ENCODE measurements at regions not wholly inside any gene's neighbourhood (a gene's known extent, or its start where the extent isn't known, plus 50 kb on each side); places are given as distances from the start of the nearest gene placed in this dataset.
"Not testable (repeated sequence)": the region's sequence is repeated elsewhere in the genome, so short reads cannot be mapped to it uniquely, and the experiment has no call there.

DNA sequence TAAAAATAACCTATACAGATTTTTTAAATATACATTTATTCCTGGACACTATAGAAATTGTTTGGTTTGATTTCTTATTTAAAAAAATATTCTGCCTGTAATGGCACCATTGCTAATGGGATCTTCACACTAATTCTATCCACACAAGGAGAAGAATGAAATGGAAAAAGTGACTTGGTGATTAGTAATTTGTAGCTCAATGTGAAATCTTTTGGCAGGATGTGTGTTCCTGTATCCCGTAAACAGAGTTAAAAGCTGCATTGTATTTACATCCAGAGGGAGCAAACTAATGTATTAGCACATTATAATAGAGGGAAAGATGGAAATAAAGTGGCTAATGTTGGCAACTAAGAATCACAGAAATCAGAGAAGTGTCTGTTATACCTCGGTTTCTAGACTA, 1455.3 kb upstream of the FLRT2 start:
- Histone ChIP-seq H3K4me1 (ENCODE audit: control insufficient read depth, insufficient read depth, low read length) (no peaks in the 10 kb centered on the region), H3K27me3 (ENCODE audit: control insufficient read depth, insufficient read depth, low read length) (no peaks in the 10 kb centered on the region), H3K4me3 (ENCODE audit: low read depth, low read length) (no peak overlapping the region), H3K27ac (ENCODE audit: low read depth, low read length) (no peak overlapping the region), H3K36me3 (ENCODE audit: control insufficient read depth, insufficient read depth, low read length) (no peaks in the 10 kb centered on the region), H3K9me3 (ENCODE audit: control insufficient read depth, insufficient read depth, low read length) (no peaks in the 10 kb centered on the region)
- WGBS (ENCODE audit: insufficient coverage), result no CpG with 5 or more reads among the region's 2 CpGs
- DNase-seq (ENCODE audit: low read depth in 4 of 6, low spot score in 6 of 6), result no peak

- H3K27me3 ChIP-seq (ENCODE audit: control insufficient read depth, insufficient read depth, low read length), result no peaks in the 10 kb centered on the region
- H3K9me3 ChIP-seq (ENCODE audit: control insufficient read depth, insufficient read depth, low read length), result no peaks in the 10 kb centered on the region
- no peak for DNase-seq (ENCODE audit: low read depth in 4 of 6, low spot score in 6 of 6)
- H3K4me3 ChIP-seq (ENCODE audit: low read depth, low read length), result no peak overlapping the region
- H3K36me3 ChIP-seq (ENCODE audit: control insufficient read depth, insufficient read depth, low read length), result no peaks in the 10 kb centered on the region
- H3K4me1 ChIP-seq (ENCODE audit: control insufficient read depth, insufficient read depth, low read length), result no peaks in the 10 kb centered on the region
- 100% methylated on average over 1 of the region's 1 CpG for WGBS (ENCODE audit: insufficient coverage)
- H3K27ac ChIP-seq (ENCODE audit: low read depth, low read length), result no peak overlapping the region
Observed at GRCh38 chr14:84080944-84081343, 1449.0 kb upstream of the FLRT2 start.

DNA sequence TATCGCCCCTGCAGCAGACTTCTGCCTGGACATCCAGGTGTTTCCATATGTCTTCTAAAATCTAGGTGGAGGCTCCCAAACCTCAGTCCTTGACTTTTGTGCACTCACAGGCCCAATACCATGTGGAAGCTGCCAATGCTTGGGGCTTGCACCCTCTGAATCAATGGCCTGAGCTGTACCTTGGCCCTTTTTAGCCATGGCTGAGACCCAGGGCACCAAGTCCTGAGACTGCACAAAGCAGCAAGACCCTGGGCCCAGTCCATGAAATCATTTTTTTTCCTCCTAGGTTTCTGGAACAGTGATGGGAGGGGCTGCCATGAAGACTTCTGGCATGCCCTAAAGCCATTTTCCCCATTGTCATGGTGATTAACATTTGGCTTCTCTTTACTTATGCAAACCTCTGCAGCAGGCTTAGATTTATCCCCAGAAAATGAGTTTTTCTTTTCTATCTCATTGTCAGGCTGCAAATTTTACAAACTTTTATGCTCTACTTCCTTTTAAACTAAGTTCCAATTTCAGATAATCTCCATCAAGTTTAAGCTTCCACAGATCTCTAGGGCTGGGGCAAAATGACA, 1445.8 kb upstream of the FLRT2 start:
- no peak for DNase-seq (ENCODE audit: low read depth in 4 of 6, low spot score in 6 of 6)
- Histone ChIP-seq H3K27me3 (ENCODE audit: control insufficient read depth, insufficient read depth, low read length) (no peaks in the 10 kb centered on the region), H3K36me3 (ENCODE audit: control insufficient read depth, insufficient read depth, low read length) (no peaks in the 10 kb centered on the region), H3K4me1 (ENCODE audit: control insufficient read depth, insufficient read depth, low read length) (no peaks in the 10 kb centered on the region), H3K27ac (ENCODE audit: low read depth, low read length) (no peak overlapping the region), H3K9me3 (ENCODE audit: control insufficient read depth, insufficient read depth, low read length) (no peaks in the 10 kb centered on the region), H3K4me3 (ENCODE audit: low read depth, low read length) (no peak overlapping the region)
- WGBS (ENCODE audit: insufficient coverage), result 100% methylated on average over 1 of the region's 1 CpG

DNA sequence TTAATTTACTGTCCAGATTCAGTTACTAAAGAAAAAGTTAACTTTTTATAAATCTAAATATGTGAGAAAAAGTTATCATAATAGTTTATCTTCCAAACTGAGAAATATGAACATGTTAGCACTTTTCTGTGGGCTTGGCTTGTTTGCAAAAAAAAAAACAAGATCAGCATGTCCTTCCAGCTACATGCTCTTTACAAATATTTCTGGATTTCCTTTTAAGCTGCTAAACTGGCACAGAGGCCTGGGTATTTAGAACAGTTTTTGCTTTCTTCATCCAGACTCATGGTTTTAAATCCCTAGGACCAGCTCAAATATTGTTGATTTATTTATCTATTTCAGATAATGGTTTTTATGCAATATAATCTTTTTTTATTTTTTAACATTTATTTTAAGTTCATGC, 1444.5 kb upstream of the FLRT2 start:
- Histone ChIP-seq H3K27me3 (ENCODE audit: control insufficient read depth, insufficient read depth, low read length) (no peaks in the 10 kb centered on the region), H3K4me3 (ENCODE audit: low read depth, low read length) (no peak overlapping the region), H3K9me3 (ENCODE audit: control insufficient read depth, insufficient read depth, low read length) (no peaks in the 10 kb centered on the region), H3K27ac (ENCODE audit: low read depth, low read length) (no peak overlapping the region), H3K4me1 (ENCODE audit: control insufficient read depth, insufficient read depth, low read length) (no peaks in the 10 kb centered on the region), H3K36me3 (ENCODE audit: control insufficient read depth, insufficient read depth, low read length) (no peaks in the 10 kb centered on the region)
- peak in 1 of 6 donors; percentile 56 for DNase-seq (ENCODE audit: low read depth in 4 of 6, low spot score in 6 of 6)

- Histone ChIP-seq H3K36me3 (ENCODE audit: control insufficient read depth, insufficient read depth, low read length) (no peaks in the 10 kb centered on the region), H3K27me3 (ENCODE audit: control insufficient read depth, insufficient read depth, low read length) (no peaks in the 10 kb centered on the region), H3K4me3 (ENCODE audit: low read depth, low read length) (no peak overlapping the region), H3K4me1 (ENCODE audit: control insufficient read depth, insufficient read depth, low read length) (no peaks in the 10 kb centered on the region), H3K27ac (ENCODE audit: low read depth, low read length) (no peak overlapping the region), H3K9me3 (ENCODE audit: control insufficient read depth, insufficient read depth, low read length) (no peaks in the 10 kb centered on the region)
- DNase-seq (ENCODE audit: low read depth in 4 of 6, low spot score in 6 of 6), result no peak
- no CpG with 5 or more reads among the region's 4 CpGs for WGBS (ENCODE audit: insufficient coverage)
Observed at GRCh38 chr14:84086714-84087113, 1443.2 kb upstream of the FLRT2 start.

DNA sequence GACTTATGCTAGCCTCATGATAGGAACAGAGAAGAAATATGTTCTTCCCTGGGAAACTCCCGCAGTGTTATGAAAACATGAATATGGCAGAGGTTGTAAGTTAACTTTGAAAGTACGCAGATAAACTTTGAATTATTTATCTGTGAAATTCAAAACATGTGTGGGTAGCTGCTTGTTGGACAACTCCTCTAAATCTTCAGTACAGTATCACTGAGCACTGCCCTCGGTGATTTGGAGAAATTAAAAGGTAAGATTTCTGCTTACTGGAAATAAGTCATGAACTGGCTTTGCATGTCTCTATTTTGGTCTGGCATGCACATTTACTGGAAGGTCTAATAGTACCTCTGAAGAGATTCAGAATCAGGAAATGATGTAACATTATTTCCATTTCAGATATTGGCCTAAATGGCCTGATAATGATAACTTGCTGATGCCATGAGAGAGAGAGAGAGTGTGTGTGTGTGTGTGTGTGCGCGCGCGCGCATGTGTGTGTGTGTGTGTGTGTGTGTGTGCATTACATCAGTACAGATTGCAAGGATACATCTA, 1441.9 kb upstream of the FLRT2 start:
- 86% methylated on average over 1 of the region's 8 CpGs for WGBS (ENCODE audit: insufficient coverage)
- H3K27ac ChIP-seq (ENCODE audit: low read depth, low read length), result peak overlapping the region; percentile 12
- DNase-seq (ENCODE audit: low read depth in 4 of 6, low spot score in 6 of 6), result peak in 1 of 6 donors; percentile 45
- no peak overlapping the region for H3K4me3 ChIP-seq (ENCODE audit: low read depth, low read length)
- no peaks in the 10 kb centered on the region for H3K4me1 ChIP-seq (ENCODE audit: control insufficient read depth, insufficient read depth, low read length)
- H3K27me3 ChIP-seq (ENCODE audit: control insufficient read depth, insufficient read depth, low read length), result no peaks in the 10 kb centered on the region
- no peaks in the 10 kb centered on the region for H3K9me3 ChIP-seq (ENCODE audit: control insufficient read depth, insufficient read depth, low read length)
- no peaks in the 10 kb centered on the region for H3K36me3 ChIP-seq (ENCODE audit: control insufficient read depth, insufficient read depth, low read length)

GRCh38 chr14:84090837-84091236, 1439.1 kb upstream of the FLRT2 start:
- Histone ChIP-seq H3K36me3 (ENCODE audit: control insufficient read depth, insufficient read depth, low read length) (no peaks in the 10 kb centered on the region), H3K4me1 (ENCODE audit: control insufficient read depth, insufficient read depth, low read length) (no peaks in the 10 kb centered on the region), H3K27me3 (ENCODE audit: control insufficient read depth, insufficient read depth, low read length) (no peaks in the 10 kb centered on the region), H3K4me3 (ENCODE audit: low read depth, low read length) (no peak overlapping the region), H3K27ac (ENCODE audit: low read depth, low read length) (no peak overlapping the region), H3K9me3 (ENCODE audit: control insufficient read depth, insufficient read depth, low read length) (no peaks in the 10 kb centered on the region)
- peak in 1 of 6 donors; percentile 36 for DNase-seq (ENCODE audit: low read depth in 4 of 6, low spot score in 6 of 6)
- WGBS (ENCODE audit: insufficient coverage), result 76% methylated on average over 5 of the region's 6 CpGs

GRCh38 chr14:84095681-84096080, 1434.3 kb upstream of the FLRT2 start:
- H3K4me1 ChIP-seq (ENCODE audit: control insufficient read depth, insufficient read depth, low read length), result no peaks in the 10 kb centered on the region
- no peaks in the 10 kb centered on the region for H3K36me3 ChIP-seq (ENCODE audit: control insufficient read depth, insufficient read depth, low read length)
- H3K27me3 ChIP-seq (ENCODE audit: control insufficient read depth, insufficient read depth, low read length), result no peaks in the 10 kb centered on the region
- H3K4me3 ChIP-seq (ENCODE audit: low read depth, low read length), result no peak overlapping the region
- peak in 1 of 6 donors; percentile 70 for DNase-seq (ENCODE audit: low read depth in 4 of 6, low spot score in 6 of 6)
- H3K27ac ChIP-seq (ENCODE audit: low read depth, low read length), result peak overlapping the region; percentile 15
- WGBS (ENCODE audit: insufficient coverage), result 70% methylated on average over 1 of the region's 1 CpG
- H3K9me3 ChIP-seq (ENCODE audit: control insufficient read depth, insufficient read depth, low read length), result no peaks in the 10 kb centered on the region

DNA sequence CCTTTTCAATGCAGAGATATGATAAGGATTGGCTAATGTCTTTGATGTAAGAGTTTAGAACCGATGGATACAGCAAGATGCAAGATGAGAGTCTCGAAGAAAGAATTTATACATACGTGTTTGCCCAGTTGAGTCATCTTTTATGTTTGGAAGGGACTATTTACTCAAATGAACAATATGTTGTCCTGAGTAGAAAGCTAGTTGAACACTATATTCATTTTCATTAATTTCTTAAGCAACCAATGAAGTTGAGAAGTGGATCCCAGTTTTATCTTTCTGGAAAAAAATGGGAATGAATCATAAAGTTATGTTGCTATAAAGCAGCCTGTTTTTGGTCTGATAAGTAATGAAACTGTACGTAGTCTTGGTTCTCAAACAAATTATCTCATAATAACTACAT, 1431.7 kb upstream of the FLRT2 start:
- WGBS (ENCODE audit: insufficient coverage), result 95% methylated on average over 2 of the region's 4 CpGs

DNA sequence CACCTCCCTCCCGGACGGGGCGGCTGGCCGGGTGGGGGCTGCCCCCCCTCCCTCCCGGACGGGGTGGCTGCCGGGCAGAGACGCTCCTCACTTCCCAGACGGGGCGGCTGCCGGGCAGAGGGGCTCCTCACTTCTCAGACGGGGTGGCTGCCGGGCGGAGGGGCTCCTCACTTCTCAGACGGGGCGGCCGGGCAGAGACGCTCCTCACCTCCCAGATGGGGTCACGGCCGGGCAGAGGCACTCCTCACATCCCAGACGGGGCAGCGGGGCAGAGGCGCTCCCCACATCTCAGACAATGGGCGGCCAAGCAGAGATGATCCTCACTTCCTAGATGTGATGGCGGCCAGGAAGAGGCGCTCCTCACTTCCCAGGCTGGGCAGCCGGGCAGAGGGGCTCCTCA, 1430.4 kb upstream of the FLRT2 start:
- not testable (repeated sequence) for H3K4me1 ChIP-seq (ENCODE audit: control insufficient read depth, insufficient read depth, low read length); H3K9me3 ChIP-seq (ENCODE audit: control insufficient read depth, insufficient read depth, low read length); H3K36me3 ChIP-seq (ENCODE audit: control insufficient read depth, insufficient read depth, low read length); H3K27ac ChIP-seq (ENCODE audit: low read depth, low read length); H3K27me3 ChIP-seq (ENCODE audit: control insufficient read depth, insufficient read depth, low read length); DNase-seq (ENCODE audit: low read depth in 4 of 6, low spot score in 6 of 6); H3K4me3 ChIP-seq (ENCODE audit: low read depth, low read length)
- WGBS (ENCODE audit: insufficient coverage), result 100% methylated on average over 1 of the region's 27 CpGs

More for the DNA sequence above, 1431.7 kb upstream of the FLRT2 start:
- no peaks in the 10 kb centered on the region for H3K36me3 ChIP-seq (ENCODE audit: control insufficient read depth, insufficient read depth, low read length)
- H3K4me3 ChIP-seq (ENCODE audit: low read depth, low read length), result no peak overlapping the region
- no peaks in the 10 kb centered on the region for H3K9me3 ChIP-seq (ENCODE audit: control insufficient read depth, insufficient read depth, low read length)
- DNase-seq (ENCODE audit: low read depth in 4 of 6, low spot score in 6 of 6), result no peak
- no peak overlapping the region for H3K27ac ChIP-seq (ENCODE audit: low read depth, low read length)
- no peaks in the 10 kb centered on the region for H3K4me1 ChIP-seq (ENCODE audit: control insufficient read depth, insufficient read depth, low read length)
- no peaks in the 10 kb centered on the region for H3K27me3 ChIP-seq (ENCODE audit: control insufficient read depth, insufficient read depth, low read length)
